Adrenal gland (tissue), 5 donors: ENCODE measurements at regions not wholly inside any gene's neighbourhood (a gene's known extent, or its start where the extent isn't known, plus 50 kb on each side); places are given as distances from the start of the nearest gene placed in this dataset.

Source experiments
- POLR2A ChIP-seq, 2 donors: fragments of 450-650 bp; IDR thresholded peaks; one replicate each; pipeline ENCODE4 v1.6.1; 2017; ENCODE audit warnings: antibody characterized with exemption in 2 of 2, mild to moderate bottlenecking in 2 of 2, moderate library complexity in 1 of 2
- TF ChIP-seq, protein P1 (sequence below), 6 experiments: fragments of 450-650 bp in 4 of 6; fragments of 200-600 bp in 2 of 6; sonication (generic) in 1 of 6; IDR thresholded peaks; 1 replicate in 5 of 6; 2 replicates in 1 of 6; pipeline versions ENCODE4 v1.5.1 to v1.8.0; 2016 to 2021; ENCODE audit warnings: antibody characterized with exemption in 6 of 6, mild to moderate bottlenecking in 2 of 6, moderate library complexity in 1 of 6
- donor health status: DM: no; HTN: no; CAD: no.

- TF ChIP-seq POLR2A (IDR thresholded peaks at IDR 0.05) = no peak
- TF ChIP-seq, protein P1, sequence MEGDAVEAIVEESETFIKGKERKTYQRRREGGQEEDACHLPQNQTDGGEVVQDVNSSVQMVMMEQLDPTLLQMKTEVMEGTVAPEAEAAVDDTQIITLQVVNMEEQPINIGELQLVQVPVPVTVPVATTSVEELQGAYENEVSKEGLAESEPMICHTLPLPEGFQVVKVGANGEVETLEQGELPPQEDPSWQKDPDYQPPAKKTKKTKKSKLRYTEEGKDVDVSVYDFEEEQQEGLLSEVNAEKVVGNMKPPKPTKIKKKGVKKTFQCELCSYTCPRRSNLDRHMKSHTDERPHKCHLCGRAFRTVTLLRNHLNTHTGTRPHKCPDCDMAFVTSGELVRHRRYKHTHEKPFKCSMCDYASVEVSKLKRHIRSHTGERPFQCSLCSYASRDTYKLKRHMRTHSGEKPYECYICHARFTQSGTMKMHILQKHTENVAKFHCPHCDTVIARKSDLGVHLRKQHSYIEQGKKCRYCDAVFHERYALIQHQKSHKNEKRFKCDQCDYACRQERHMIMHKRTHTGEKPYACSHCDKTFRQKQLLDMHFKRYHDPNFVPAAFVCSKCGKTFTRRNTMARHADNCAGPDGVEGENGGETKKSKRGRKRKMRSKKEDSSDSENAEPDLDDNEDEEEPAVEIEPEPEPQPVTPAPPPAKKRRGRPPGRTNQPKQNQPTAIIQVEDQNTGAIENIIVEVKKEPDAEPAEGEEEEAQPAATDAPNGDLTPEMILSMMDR (IDR thresholded peaks at IDR 0.05) = no peak
Observed at GRCh38 chr5:22964632-22965031, 111.5 kb upstream of the CDH12 start.
